HEK293 (cell line): ENCODE measurements at regions not wholly inside any gene's neighbourhood (a gene's known extent, or its start where the extent isn't known, plus 50 kb on each side); places are given as distances from the start of the nearest gene placed in this dataset.

Source experiments
- CTCF ChIP-seq: fragments of 450-650 bp; formaldehyde crosslinking; IDR thresholded peaks from 2 replicates; pipeline ENCODE4 v1.5.1; 2016; ENCODE audit warnings: missing biosample characterization, missing genetic modification characterization
- ZNF549 ChIP-seq: fragments of 450-650 bp; IDR thresholded peaks from 2 replicates; pipeline ENCODE4 v1.5.1; 2018; ENCODE audit warnings: missing biosample characterization, missing genetic modification characterization, mild to moderate bottlenecking, inconsistent platforms, moderate library complexity
- ZNF660 ChIP-seq: fragments of 450-650 bp; IDR thresholded peaks from 2 replicates; pipeline ENCODE4 v1.5.1; 2018; ENCODE audit warnings: missing biosample characterization, mild to moderate bottlenecking, missing genetic modification characterization
- ZSCAN4 ChIP-seq: fragments of 450-650 bp; formaldehyde crosslinking; IDR thresholded peaks from 2 replicates; pipeline ENCODE4 v1.5.1; 2017; ENCODE audit warnings: missing biosample characterization, missing genetic modification characterization

DNA sequence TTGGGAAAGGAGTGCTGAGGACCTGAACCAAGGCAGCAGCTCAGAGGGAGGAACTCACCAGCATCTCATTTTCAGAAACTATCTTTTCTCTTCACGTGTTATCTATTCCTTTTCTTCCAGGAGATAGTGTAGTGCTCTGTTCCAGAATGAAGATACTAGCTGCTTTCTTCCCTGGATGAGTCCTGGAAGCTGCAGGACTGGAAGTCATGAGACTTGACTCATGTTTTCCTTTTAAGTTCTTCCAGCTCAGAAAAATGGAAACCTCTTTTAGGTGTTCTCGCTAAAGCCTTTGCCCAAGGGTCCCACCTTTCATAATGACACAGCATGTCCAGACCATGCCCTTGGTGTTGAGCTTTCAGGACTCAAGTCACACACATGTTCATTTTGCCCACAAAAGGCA, 106.7 kb downstream of the UNC5CL start:
- TF ChIP-seq ZSCAN4 (tag by site-specific recombination) (no peak), ZNF660 (tag by site-specific recombination) (no peak), CTCF (tag by site-specific recombination) (no peak), ZNF549 (tag by site-specific recombination) (no peak)
